ENCODE measurements at regions not wholly inside any gene's neighbourhood (a gene's known extent, or its start where the extent isn't known, plus 50 kb on each side); places are given as distances from the start of the nearest gene placed in this dataset.

- Mint-ChIP-seq H3K27me3 (ENCODE audit: insufficient read depth) (peaks cover 3% of the 10 kb centered on the region), H3K36me3 (ENCODE audit: low read depth) (no peaks in the 10 kb centered on the region), H3K4me3 (no peak overlapping the region), H3K27ac (no peak overlapping the region), H3K4me1 (peaks cover 20% of the 10 kb centered on the region), H3K9me3 (no peaks in the 10 kb centered on the region)
- DNase-seq, result no peak
- H3K4me1 ChIP-seq (ENCODE audit: control insufficient read depth, insufficient read depth, low read length), result no peaks in the 10 kb centered on the region
- WGBS, 2 experiments (ENCODE audit: insufficient coverage in 1 of 2, insufficient read length in 1 of 2), result 90 to 96% methylated on average over 2 of the region's 2 CpGs
- no peaks in the 10 kb centered on the region for H3K36me3 ChIP-seq (ENCODE audit: control insufficient read depth, insufficient read depth, low read length)
- H3K9me3 ChIP-seq (ENCODE audit: control insufficient read depth, low read length), result no peaks in the 10 kb centered on the region
- no peak for TF ChIP-seq CTCF (conservative IDR thresholded peaks at IDR 0.05)
- no peak overlapping the region for H3K9ac ChIP-seq (ENCODE audit: extremely low read depth, low read length, poor library complexity, severe bottlenecking)
- H3K27ac ChIP-seq (ENCODE audit: low read depth, low read length), result no peak overlapping the region
- no peak overlapping the region for H3K4me3 ChIP-seq (ENCODE audit: low read length)
- no peaks in the 10 kb centered on the region for H3K27me3 ChIP-seq (ENCODE audit: control insufficient read depth, insufficient read depth, low read length, poor library complexity, severe bottlenecking)
Observed at GRCh38 chr13:79671420-79671819, 190.5 kb downstream of the NDFIP2 start.

GRCh38 chr13:79668201-79668752, 187.3 kb downstream of the NDFIP2 start:
- Histone ChIP-seq H3K4me1 (ENCODE audit: control insufficient read depth, insufficient read depth, low read length) (no peaks in the 10 kb centered on the region), H3K36me3 (ENCODE audit: control insufficient read depth, insufficient read depth, low read length) (no peaks in the 10 kb centered on the region), H3K27me3 (ENCODE audit: control insufficient read depth, insufficient read depth, low read length, poor library complexity, severe bottlenecking) (no peaks in the 10 kb centered on the region), H3K9me3 (ENCODE audit: control insufficient read depth, low read length) (no peaks in the 10 kb centered on the region), H3K9ac (ENCODE audit: extremely low read depth, low read length, poor library complexity, severe bottlenecking) (no peak overlapping the region), H3K27ac (ENCODE audit: low read depth, low read length) (no peak overlapping the region), H3K4me3 (ENCODE audit: low read length) (no peak overlapping the region)
- Mint-ChIP-seq H3K4me1 (peaks cover 14% of the 10 kb centered on the region), H3K36me3 (ENCODE audit: low read depth) (no peaks in the 10 kb centered on the region), H3K4me3 (no peak overlapping the region), H3K27me3 (ENCODE audit: insufficient read depth) (peaks cover 3% of the 10 kb centered on the region), H3K27ac (no peak overlapping the region), H3K9me3 (no peaks in the 10 kb centered on the region)
- 43 to 63% methylated on average over 1 to 2 of the region's 2 CpGs for WGBS, 2 experiments (ENCODE audit: insufficient coverage in 1 of 2, insufficient read length in 1 of 2)
- no peak for DNase-seq
- TF ChIP-seq CTCF (conservative IDR thresholded peaks at IDR 0.05), result no peak

GRCh38 chr13:79667771-79668170, 186.8 kb downstream of the NDFIP2 start:
- no peak overlapping the region for H3K9ac ChIP-seq (ENCODE audit: extremely low read depth, low read length, poor library complexity, severe bottlenecking)
- H3K36me3 ChIP-seq (ENCODE audit: control insufficient read depth, insufficient read depth, low read length), result no peaks in the 10 kb centered on the region
- WGBS, 2 experiments (ENCODE audit: insufficient coverage in 1 of 2, insufficient read length in 1 of 2), result 83 to 94% methylated on average over 1 to 2 of the region's 2 CpGs
- H3K9me3 ChIP-seq (ENCODE audit: control insufficient read depth, low read length), result no peaks in the 10 kb centered on the region
- H3K27ac Mint-ChIP-seq, result no peak overlapping the region
- no peaks in the 10 kb centered on the region for H3K36me3 Mint-ChIP-seq (ENCODE audit: low read depth)
- H3K4me1 ChIP-seq (ENCODE audit: control insufficient read depth, insufficient read depth, low read length), result peaks cover 1% of the 10 kb centered on the region
- H3K4me3 ChIP-seq (ENCODE audit: low read length), result no peak overlapping the region
- no peaks in the 10 kb centered on the region for H3K9me3 Mint-ChIP-seq
- no peaks in the 10 kb centered on the region for H3K27me3 ChIP-seq (ENCODE audit: control insufficient read depth, insufficient read depth, low read length, poor library complexity, severe bottlenecking)
- no peak overlapping the region for H3K27ac ChIP-seq (ENCODE audit: low read depth, low read length)
- H3K4me3 Mint-ChIP-seq, result no peak overlapping the region
- no peak for DNase-seq
- TF ChIP-seq CTCF (conservative IDR thresholded peaks at IDR 0.05), result no peak
- peaks cover 17% of the 10 kb centered on the region for H3K4me1 Mint-ChIP-seq
- H3K27me3 Mint-ChIP-seq (ENCODE audit: insufficient read depth), result peaks cover 3% of the 10 kb centered on the region
